ENCODE measurements at regions not wholly inside any gene's neighbourhood (a gene's known extent, or its start where the extent isn't known, plus 50 kb on each side); places are given as distances from the start of the nearest gene placed in this dataset.

GRCh38 chr15:93570527-93570926, 481.5 kb upstream of the RGMA start:
- TF ChIP-seq CTCF (IDR thresholded peaks at IDR 0.05; ENCODE audit: control extremely low read depth in 1 of 3, insufficient read depth in 1 of 3, low read depth in 1 of 3, low read length in 3 of 3) (no peak), MAX (IDR thresholded peaks at IDR 0.05) (no peak), JUND (IDR thresholded peaks at IDR 0.05; ENCODE audit: low read length) (no peak), SUZ12 (IDR thresholded peaks at IDR 0.05; ENCODE audit: low read length) (no peak), RBBP5 (IDR thresholded peaks at IDR 0.05; ENCODE audit: borderline replicate concordance, low read depth, low read length) (no peak), CBX8 (IDR thresholded peaks at IDR 0.05; ENCODE audit: borderline replicate concordance, low read depth, low read length) (no peak), RAD21 (IDR thresholded peaks at IDR 0.05 in 1 of 2, conservative IDR thresholded peaks at IDR 0.05 in 1 of 2; ENCODE audit: low read depth in 2 of 2, low read length in 2 of 2) (no peak), ATF3 (IDR thresholded peaks at IDR 0.05; ENCODE audit: insufficient read depth, low read depth, low read length) (no peak), EZH2 (IDR thresholded peaks at IDR 0.05; ENCODE audit: low read depth, low read length, severe bottlenecking) (no peak), NANOG (IDR thresholded peaks at IDR 0.05; ENCODE audit: insufficient read depth, low read depth, low read length, poor library complexity, severe bottlenecking) (no peak), USF2 (IDR thresholded peaks at IDR 0.05; ENCODE audit: low read length) (no peak), BRCA1 (IDR thresholded peaks at IDR 0.05; ENCODE audit: low read depth, low read length) (no peak), RNF2 (IDR thresholded peaks at IDR 0.05; ENCODE audit: borderline replicate concordance, low read depth, low read length, missing control alignments, poor library complexity, severe bottlenecking) (no peak), NRF1 (IDR thresholded peaks at IDR 0.05; ENCODE audit: low read depth, low read length) (no peak)

All from H1 (cell line).